ENCODE measurements at regions not wholly inside any gene's neighbourhood (a gene's known extent, or its start where the extent isn't known, plus 50 kb on each side); places are given as distances from the start of the nearest gene placed in this dataset.

DNA sequence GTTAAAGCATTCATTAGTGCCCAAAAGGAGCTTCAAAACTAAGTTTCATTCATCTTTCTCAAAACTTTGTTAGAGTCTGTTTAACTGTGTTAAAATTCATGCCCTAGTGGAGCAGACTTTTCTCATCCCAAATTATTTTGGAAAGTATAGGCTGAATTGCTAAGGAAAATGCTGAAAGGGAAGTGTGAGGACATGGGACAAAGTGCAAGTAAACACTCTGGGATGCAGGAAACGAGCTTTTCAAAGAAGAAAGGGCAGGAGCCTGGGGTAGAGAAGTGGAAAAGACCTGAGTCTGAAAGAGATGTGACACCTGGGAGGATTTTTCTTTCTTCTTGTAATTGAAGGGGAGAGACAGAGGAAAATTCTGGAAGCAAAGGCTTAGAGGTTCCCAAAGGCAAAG lies 93.1 kb upstream of the ANKRD1 start:
- dilution Hi-C loops (cut with MboI; ENCODE audit: extremely low pct_ligation_motif_present, low sequenced_read_pairs), result no loop called here
- Histone ChIP-seq H3K4me1 (ENCODE audit: control insufficient read depth, extremely low read depth, insufficient read depth, low read length) (no peaks in the 10 kb centered on the region), H3K9ac (ENCODE audit: control insufficient read depth, extremely low read depth, insufficient read depth, low read length) (no peak overlapping the region), H3K9me3 (ENCODE audit: control insufficient read depth, low read depth, low read length) (no peaks in the 10 kb centered on the region), H3K36me3 (ENCODE audit: control insufficient read depth in 2 of 2, extremely low read depth in 1 of 2, insufficient read depth in 2 of 2, low read length in 2 of 2) (no peaks in the 10 kb centered on the region), H3K9me1 (ENCODE audit: control insufficient read depth, extremely low read depth, insufficient read depth, low read length) (no peaks in the 10 kb centered on the region), H4K20me1 (ENCODE audit: control insufficient read depth, extremely low read depth, insufficient read depth, low read length) (no peaks in the 10 kb centered on the region), H3K27ac (ENCODE audit: control insufficient read depth, insufficient read depth, low read length) (no peak overlapping the region), H2AFZ (ENCODE audit: control insufficient read depth, low read length) (no peak overlapping the region), H3K4me3 (ENCODE audit: control insufficient read depth in 2 of 3, extremely low read depth in 1 of 3, insufficient read depth in 2 of 3, low read depth in 1 of 3, low read length in 3 of 3) (no peak overlapping the region), H3K27me3 (ENCODE audit: control insufficient read depth, extremely low read depth, insufficient read depth, low read length) (peaks cover 5% of the 10 kb centered on the region), H3K79me2 (ENCODE audit: control insufficient read depth, insufficient read depth, low read length) (no peaks in the 10 kb centered on the region), H3K4me2 (ENCODE audit: control insufficient read depth, extremely low read depth, insufficient read depth, low read depth, low read length) (no peak overlapping the region)
- TF ChIP-seq CTCF (optimal IDR thresholded peaks at IDR 0.05 in 1 of 3, IDR thresholded peaks at IDR 0.05 in 1 of 3, conservative IDR thresholded peaks at IDR 0.05 in 1 of 3; ENCODE audit: extremely low read depth in 1 of 3, insufficient read depth in 2 of 3, low read length in 3 of 3), result no peak
- no peak for TF ChIP-seq EZH2 (IDR thresholded peaks at IDR 0.05; ENCODE audit: low read length)
- DNase-seq (ENCODE audit: low read depth, low spot score) (no peak), FAIRE-seq (no peak)

DNA sequence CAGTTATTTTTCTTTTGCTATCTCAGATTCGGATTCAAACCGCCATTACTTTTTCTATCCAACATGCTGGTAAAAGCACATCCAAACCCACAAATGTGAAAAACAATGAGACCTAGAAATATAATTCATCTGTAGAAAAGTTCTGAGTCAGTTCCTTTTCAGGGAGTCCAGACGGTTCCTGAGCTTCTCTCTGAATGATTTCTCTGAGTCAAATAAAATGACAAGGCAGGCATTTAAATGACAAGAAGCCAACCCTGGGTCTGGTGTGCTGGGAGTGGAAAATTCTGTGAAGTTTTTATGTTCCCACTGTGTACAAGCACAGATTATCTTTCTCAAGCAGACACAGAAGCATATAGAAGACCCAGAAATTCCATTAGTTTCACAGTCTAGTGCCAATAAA lies 96.3 kb upstream of the ANKRD1 start:
- Histone ChIP-seq H4K20me1 (ENCODE audit: control insufficient read depth, extremely low read depth, insufficient read depth, low read length) (no peaks in the 10 kb centered on the region), H3K4me3 (ENCODE audit: control insufficient read depth in 2 of 3, extremely low read depth in 1 of 3, insufficient read depth in 2 of 3, low read depth in 1 of 3, low read length in 3 of 3) (no peak overlapping the region), H3K4me2 (ENCODE audit: control insufficient read depth, extremely low read depth, insufficient read depth, low read depth, low read length) (no peak overlapping the region), H3K4me1 (ENCODE audit: control insufficient read depth, extremely low read depth, insufficient read depth, low read length) (no peaks in the 10 kb centered on the region), H3K9ac (ENCODE audit: control insufficient read depth, extremely low read depth, insufficient read depth, low read length) (no peak overlapping the region), H3K27me3 (ENCODE audit: control insufficient read depth, extremely low read depth, insufficient read depth, low read length) (peaks cover 5% of the 10 kb centered on the region), H3K9me1 (ENCODE audit: control insufficient read depth, extremely low read depth, insufficient read depth, low read length) (no peaks in the 10 kb centered on the region), H3K27ac (ENCODE audit: control insufficient read depth, insufficient read depth, low read length) (no peak overlapping the region), H2AFZ (ENCODE audit: control insufficient read depth, low read length) (no peak overlapping the region), H3K79me2 (ENCODE audit: control insufficient read depth, insufficient read depth, low read length) (no peaks in the 10 kb centered on the region), H3K9me3 (ENCODE audit: control insufficient read depth, low read depth, low read length) (no peaks in the 10 kb centered on the region), H3K36me3 (ENCODE audit: control insufficient read depth in 2 of 2, extremely low read depth in 1 of 2, insufficient read depth in 2 of 2, low read length in 2 of 2) (no peaks in the 10 kb centered on the region)
- no peak for DNase-seq (ENCODE audit: low read depth, low spot score)
- dilution Hi-C loops (cut with MboI; ENCODE audit: extremely low pct_ligation_motif_present, low sequenced_read_pairs), result no loop called here
- TF ChIP-seq EZH2 (IDR thresholded peaks at IDR 0.05; ENCODE audit: low read length) (no peak), CTCF (optimal IDR thresholded peaks at IDR 0.05 in 1 of 3, IDR thresholded peaks at IDR 0.05 in 1 of 3, conservative IDR thresholded peaks at IDR 0.05 in 1 of 3; ENCODE audit: extremely low read depth in 1 of 3, insufficient read depth in 2 of 3, low read length in 3 of 3) (no peak)
- no peak for FAIRE-seq

All from keratinocyte (primary cell).